ENCODE measurements at regions not wholly inside any gene's neighbourhood (a gene's known extent, or its start where the extent isn't known, plus 50 kb on each side); places are given as distances from the start of the nearest gene placed in this dataset.

- TF ChIP-seq CTCF (IDR thresholded peaks at IDR 0.05): no peak
- Mint-ChIP-seq H3K36me3 (ENCODE audit: low read depth) (no peaks in the 10 kb centered on the region), H3K27me3 (ENCODE audit: low read depth) (peaks cover 6% of the 10 kb centered on the region), H3K9me3 (ENCODE audit: low read depth) (peaks cover 2% of the 10 kb centered on the region), H3K27ac (ENCODE audit: unreplicated experiment) (no peak overlapping the region), H3K4me3 (ENCODE audit: unreplicated experiment) (no peak overlapping the region), H3K4me1 (ENCODE audit: low read depth) (peaks cover 12% of the 10 kb centered on the region)
- no peak for DNase-seq (ENCODE audit: low spot score)
Measured at GRCh38 chr20:16940701-16941100, 192.5 kb downstream of the OTOR start.

- H3K4me1 Mint-ChIP-seq (ENCODE audit: low read depth): peaks cover 19% of the 10 kb centered on the region
- no peaks in the 10 kb centered on the region for H3K36me3 Mint-ChIP-seq (ENCODE audit: low read depth)
- no peak overlapping the region for H3K27ac Mint-ChIP-seq (ENCODE audit: unreplicated experiment)
- H3K9me3 Mint-ChIP-seq (ENCODE audit: low read depth): no peaks in the 10 kb centered on the region
- H3K27me3 Mint-ChIP-seq (ENCODE audit: low read depth): peaks cover 6% of the 10 kb centered on the region
- H3K4me3 Mint-ChIP-seq (ENCODE audit: unreplicated experiment): no peak overlapping the region
- TF ChIP-seq CTCF (IDR thresholded peaks at IDR 0.05): no peak
- DNase-seq (ENCODE audit: low spot score): no peak
Measured at GRCh38 chr20:16942051-16942450, 193.9 kb downstream of the OTOR start.

GRCh38 chr20:16942756-16943155, 194.6 kb downstream of the OTOR start:
- H3K9me3 Mint-ChIP-seq (ENCODE audit: low read depth): no peaks in the 10 kb centered on the region
- no peak for DNase-seq (ENCODE audit: low spot score)
- no peaks in the 10 kb centered on the region for H3K36me3 Mint-ChIP-seq (ENCODE audit: low read depth)
- peaks cover 6% of the 10 kb centered on the region for H3K27me3 Mint-ChIP-seq (ENCODE audit: low read depth)
- no peak overlapping the region for H3K27ac Mint-ChIP-seq (ENCODE audit: unreplicated experiment)
- H3K4me1 Mint-ChIP-seq (ENCODE audit: low read depth): peaks cover 26% of the 10 kb centered on the region
- H3K4me3 Mint-ChIP-seq (ENCODE audit: unreplicated experiment): no peak overlapping the region
- TF ChIP-seq CTCF (IDR thresholded peaks at IDR 0.05): no peak

- peaks cover 29% of the 10 kb centered on the region for H3K4me1 Mint-ChIP-seq (ENCODE audit: low read depth)
- peak overlapping the region; percentile 49 for H3K27ac Mint-ChIP-seq (ENCODE audit: unreplicated experiment)
- no peaks in the 10 kb centered on the region for H3K36me3 Mint-ChIP-seq (ENCODE audit: low read depth)
- H3K4me3 Mint-ChIP-seq (ENCODE audit: unreplicated experiment): no peak overlapping the region
- no peak for TF ChIP-seq CTCF (IDR thresholded peaks at IDR 0.05)
- no peak for DNase-seq (ENCODE audit: low spot score)
- peaks cover 6% of the 10 kb centered on the region for H3K9me3 Mint-ChIP-seq (ENCODE audit: low read depth)
- peaks cover 6% of the 10 kb centered on the region for H3K27me3 Mint-ChIP-seq (ENCODE audit: low read depth)
Measured at GRCh38 chr20:16944745-16945144, 196.6 kb downstream of the OTOR start.

- DNase-seq (ENCODE audit: low spot score): no peak
- peaks cover 2% of the 10 kb centered on the region for H3K27me3 Mint-ChIP-seq (ENCODE audit: low read depth)
- no peak overlapping the region for H3K27ac Mint-ChIP-seq (ENCODE audit: unreplicated experiment)
- no peaks in the 10 kb centered on the region for H3K36me3 Mint-ChIP-seq (ENCODE audit: low read depth)
- no peak for TF ChIP-seq CTCF (IDR thresholded peaks at IDR 0.05)
- H3K4me1 Mint-ChIP-seq (ENCODE audit: low read depth): peaks cover 29% of the 10 kb centered on the region
- peaks cover 15% of the 10 kb centered on the region for H3K9me3 Mint-ChIP-seq (ENCODE audit: low read depth)
- no peak overlapping the region for H3K4me3 Mint-ChIP-seq (ENCODE audit: unreplicated experiment)
Measured at GRCh38 chr20:16945619-16946018, 197.5 kb downstream of the OTOR start.

All from chondrocyte (in vitro differentiated cells).